ENCODE measurements at regions not wholly inside any gene's neighbourhood (a gene's known extent, or its start where the extent isn't known, plus 50 kb on each side); places are given as distances from the start of the nearest gene placed in this dataset.

GRCh38 chr1:83725735-83726360 is 273.1 kb downstream of the TTLL7 start:
- Mint-ChIP-seq H3K4me1 (ENCODE audit: low read depth) (no peaks in the 10 kb centered on the region), H3K27me3 (ENCODE audit: low read depth) (no peaks in the 10 kb centered on the region)

DNA sequence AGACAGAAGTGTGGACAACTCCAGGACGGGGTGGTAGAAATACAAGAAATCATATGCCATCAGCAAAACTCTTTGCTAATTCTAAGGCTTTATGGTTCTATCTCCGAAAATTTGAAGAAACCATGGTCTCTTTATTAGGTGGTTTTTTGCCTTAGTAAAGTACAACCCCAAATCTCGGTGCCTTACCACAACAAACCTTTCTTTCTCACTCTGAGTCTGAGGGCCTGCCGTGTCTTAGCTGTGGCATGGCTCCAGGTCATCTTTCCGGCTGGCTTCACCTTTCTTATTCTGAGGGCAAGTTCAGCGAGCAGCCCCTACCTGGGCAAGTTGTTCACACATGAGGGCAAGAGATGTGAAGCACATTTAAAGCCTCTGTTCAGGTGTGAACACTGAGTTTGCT is 280.6 kb downstream of the TTLL7 start:
- Mint-ChIP-seq H3K27me3 (ENCODE audit: low read depth) (no peaks in the 10 kb centered on the region), H3K36me3 (ENCODE audit: low read depth) (no peaks in the 10 kb centered on the region), H3K9me3 (no peaks in the 10 kb centered on the region), H3K27ac (no peak overlapping the region), H3K4me1 (ENCODE audit: low read depth) (no peaks in the 10 kb centered on the region), H3K4me3 (no peak overlapping the region)

More at GRCh38 chr1:83725735-83726360, 273.1 kb downstream of the TTLL7 start:
- no peaks in the 10 kb centered on the region for H3K9me3 Mint-ChIP-seq
- H3K27ac Mint-ChIP-seq: no peak overlapping the region
- H3K36me3 Mint-ChIP-seq (ENCODE audit: low read depth): no peaks in the 10 kb centered on the region
- no peak overlapping the region for H3K4me3 Mint-ChIP-seq

GRCh38 chr1:83717785-83718184 is 281.1 kb downstream of the TTLL7 start:
- no peaks in the 10 kb centered on the region for H3K9me3 Mint-ChIP-seq
- H3K4me3 Mint-ChIP-seq: no peak overlapping the region
- no peaks in the 10 kb centered on the region for H3K27me3 Mint-ChIP-seq (ENCODE audit: low read depth)
- no peaks in the 10 kb centered on the region for H3K36me3 Mint-ChIP-seq (ENCODE audit: low read depth)
- H3K27ac Mint-ChIP-seq: no peak overlapping the region
- H3K4me1 Mint-ChIP-seq (ENCODE audit: low read depth): no peaks in the 10 kb centered on the region

DNA sequence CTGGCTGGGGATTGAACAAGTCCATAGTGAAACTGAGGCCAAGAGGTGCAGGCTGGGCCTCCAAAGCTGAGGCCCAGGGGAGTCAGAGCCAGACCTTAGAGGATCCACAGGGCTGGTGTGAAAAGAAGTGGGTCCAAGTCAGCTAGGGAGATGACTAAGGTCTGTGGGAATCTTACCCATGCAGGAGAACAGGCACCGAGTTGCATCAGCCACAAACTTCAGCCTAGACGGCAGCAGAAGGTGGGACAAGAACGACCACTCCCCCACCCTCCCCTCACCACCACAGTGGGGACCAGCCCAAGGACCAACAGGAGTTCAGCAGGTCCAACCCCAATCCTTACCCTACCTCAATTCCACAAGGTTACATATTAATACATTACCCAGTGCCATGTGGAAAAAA is 282.3 kb downstream of the TTLL7 start:
- Mint-ChIP-seq H3K27me3 (ENCODE audit: low read depth) (no peaks in the 10 kb centered on the region), H3K9me3 (no peaks in the 10 kb centered on the region), H3K27ac (no peak overlapping the region), H3K4me1 (ENCODE audit: low read depth) (no peaks in the 10 kb centered on the region), H3K36me3 (ENCODE audit: low read depth) (no peaks in the 10 kb centered on the region), H3K4me3 (no peak overlapping the region)

GRCh38 chr1:83715550-83715949 is 283.4 kb downstream of the TTLL7 start:
- Mint-ChIP-seq H3K27me3 (ENCODE audit: low read depth) (no peaks in the 10 kb centered on the region), H3K4me3 (no peak overlapping the region)

GRCh38 chr1:83709662-83710061 is 289.3 kb downstream of the TTLL7 start:
- no peak overlapping the region for H3K27ac Mint-ChIP-seq
- no peaks in the 10 kb centered on the region for H3K4me1 Mint-ChIP-seq (ENCODE audit: low read depth)
- no peaks in the 10 kb centered on the region for H3K9me3 Mint-ChIP-seq
- H3K36me3 Mint-ChIP-seq (ENCODE audit: low read depth): no peaks in the 10 kb centered on the region
- H3K4me3 Mint-ChIP-seq: no peak overlapping the region
- H3K27me3 Mint-ChIP-seq (ENCODE audit: low read depth): no peaks in the 10 kb centered on the region

More at GRCh38 chr1:83715550-83715949, 283.4 kb downstream of the TTLL7 start:
- H3K36me3 Mint-ChIP-seq (ENCODE audit: low read depth): no peaks in the 10 kb centered on the region
- H3K27ac Mint-ChIP-seq: no peak overlapping the region
- H3K9me3 Mint-ChIP-seq: no peaks in the 10 kb centered on the region
- no peaks in the 10 kb centered on the region for H3K4me1 Mint-ChIP-seq (ENCODE audit: low read depth)

DNA sequence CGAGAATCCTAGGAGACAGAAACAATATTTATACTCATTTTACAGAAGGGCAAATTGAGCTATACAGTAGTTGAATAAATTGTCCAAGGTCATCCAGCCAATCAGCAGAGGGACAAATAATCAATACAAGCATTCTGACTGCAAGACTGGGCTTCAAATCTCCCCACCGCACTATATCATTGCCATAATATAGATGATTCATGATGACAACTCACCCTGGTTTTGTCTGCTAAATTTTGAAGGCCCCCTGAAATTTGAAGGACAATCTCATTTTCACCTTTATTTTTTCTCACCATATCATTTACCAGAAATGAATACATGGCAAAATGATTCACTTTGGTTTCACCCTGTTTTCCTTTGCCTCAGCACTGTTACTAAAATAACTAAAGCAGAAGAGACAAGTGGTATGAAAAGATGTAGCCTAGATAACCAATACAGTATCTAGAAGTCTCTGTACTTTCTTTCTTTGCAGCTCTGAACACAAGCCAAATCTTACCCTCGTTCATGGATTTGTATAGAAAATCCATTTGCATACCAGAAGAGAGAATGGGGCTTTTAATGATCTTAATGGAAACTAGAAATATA is 292.5 kb downstream of the TTLL7 start:
- no peaks in the 10 kb centered on the region for H3K4me1 Mint-ChIP-seq (ENCODE audit: low read depth)
- H3K36me3 Mint-ChIP-seq (ENCODE audit: low read depth): no peaks in the 10 kb centered on the region
- no peaks in the 10 kb centered on the region for H3K27me3 Mint-ChIP-seq (ENCODE audit: low read depth)
- no peak overlapping the region for H3K4me3 Mint-ChIP-seq
- H3K27ac Mint-ChIP-seq: no peak overlapping the region
- no peaks in the 10 kb centered on the region for H3K9me3 Mint-ChIP-seq

DNA sequence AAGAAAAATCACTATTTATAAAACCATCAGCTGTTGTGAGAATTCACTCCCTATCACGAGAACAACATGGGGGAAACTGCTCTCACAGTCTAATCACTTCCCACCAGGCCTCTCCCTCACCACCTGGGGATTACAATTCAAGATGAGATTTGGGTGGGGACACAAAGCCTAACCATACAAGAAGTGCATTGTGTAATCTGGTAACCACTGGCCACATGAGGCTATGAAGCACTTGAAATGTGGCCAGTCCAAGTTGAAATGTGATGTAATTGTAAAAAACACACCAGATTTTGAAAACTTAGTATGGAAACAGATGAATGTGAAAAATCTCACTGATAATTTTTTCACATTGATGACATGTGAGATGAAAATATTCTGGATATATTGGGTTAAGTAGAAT is 293.8 kb downstream of the TTLL7 start:
- Mint-ChIP-seq H3K27ac (no peak overlapping the region), H3K36me3 (ENCODE audit: low read depth) (no peaks in the 10 kb centered on the region), H3K27me3 (ENCODE audit: low read depth) (no peaks in the 10 kb centered on the region), H3K4me1 (ENCODE audit: low read depth) (no peaks in the 10 kb centered on the region), H3K4me3 (no peak overlapping the region), H3K9me3 (no peaks in the 10 kb centered on the region)

DNA sequence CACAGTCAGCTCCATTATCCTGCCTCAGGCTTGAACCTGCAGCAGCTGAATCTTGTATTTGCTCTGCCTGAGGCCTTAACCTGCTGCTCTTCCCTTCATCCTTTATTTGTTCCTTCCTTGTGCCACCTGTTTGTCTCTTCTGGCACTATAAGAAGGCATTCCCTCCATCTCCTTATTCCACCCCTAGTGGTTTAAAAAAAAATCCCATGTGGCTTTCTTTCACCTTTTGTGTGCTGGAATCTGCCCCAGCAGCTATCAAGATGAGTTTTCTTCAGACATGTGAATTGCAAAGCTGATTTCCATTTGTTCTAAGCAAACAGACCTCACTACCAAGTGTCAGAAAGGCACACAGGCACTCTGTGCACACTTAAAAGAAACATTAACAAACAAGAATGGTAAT is 294.6 kb downstream of the TTLL7 start:
- H3K4me3 Mint-ChIP-seq: no peak overlapping the region
- peaks cover 1% of the 10 kb centered on the region for H3K36me3 Mint-ChIP-seq (ENCODE audit: low read depth)
- peaks cover 2% of the 10 kb centered on the region for H3K9me3 Mint-ChIP-seq
- H3K4me1 Mint-ChIP-seq (ENCODE audit: low read depth): no peaks in the 10 kb centered on the region
- H3K27ac Mint-ChIP-seq: no peak overlapping the region
- no peaks in the 10 kb centered on the region for H3K27me3 Mint-ChIP-seq (ENCODE audit: low read depth)

DNA sequence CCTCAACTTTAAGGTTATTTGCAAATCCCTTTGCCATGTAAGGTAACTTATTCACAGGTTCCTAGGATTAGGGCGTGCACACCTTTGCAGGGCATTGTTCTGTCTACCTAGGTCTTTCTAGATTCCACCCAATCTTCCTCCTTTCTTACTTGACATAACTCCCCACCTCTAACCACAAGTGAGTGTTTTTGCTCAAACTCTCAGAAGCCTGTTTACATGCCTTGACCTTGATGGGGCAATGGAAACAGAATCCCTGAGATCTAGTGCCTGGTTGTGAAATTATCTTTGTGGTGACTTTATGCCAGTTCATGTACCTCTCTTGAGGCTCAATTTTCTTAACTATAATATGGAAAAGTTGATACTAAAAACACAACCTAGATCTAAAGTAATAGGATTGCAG is 296.6 kb downstream of the TTLL7 start:
- H3K4me1 Mint-ChIP-seq (ENCODE audit: low read depth): no peaks in the 10 kb centered on the region
- peaks cover 9% of the 10 kb centered on the region for H3K9me3 Mint-ChIP-seq
- H3K4me3 Mint-ChIP-seq: no peak overlapping the region
- H3K27ac Mint-ChIP-seq: no peak overlapping the region
- H3K36me3 Mint-ChIP-seq (ENCODE audit: low read depth): peaks cover 2% of the 10 kb centered on the region
- no peaks in the 10 kb centered on the region for H3K27me3 Mint-ChIP-seq (ENCODE audit: low read depth)

GRCh38 chr1:83701355-83701754 is 297.6 kb downstream of the TTLL7 start:
- Mint-ChIP-seq H3K36me3 (ENCODE audit: low read depth) (peaks cover 2% of the 10 kb centered on the region), H3K9me3 (peaks cover 9% of the 10 kb centered on the region), H3K27me3 (ENCODE audit: low read depth) (no peaks in the 10 kb centered on the region), H3K27ac (no peak overlapping the region), H3K4me1 (ENCODE audit: low read depth) (no peaks in the 10 kb centered on the region), H3K4me3 (no peak overlapping the region)

- Mint-ChIP-seq H3K36me3 (ENCODE audit: low read depth) (peaks cover 2% of the 10 kb centered on the region), H3K27me3 (ENCODE audit: low read depth) (no peaks in the 10 kb centered on the region), H3K27ac (no peak overlapping the region), H3K4me3 (no peak overlapping the region), H3K9me3 (peaks cover 9% of the 10 kb centered on the region), H3K4me1 (ENCODE audit: low read depth) (no peaks in the 10 kb centered on the region)
These were observed 300.3 kb downstream of the TTLL7 start for GRCh38 chr1:83698644-83699043.

GRCh38 chr1:83697961-83698360 is 301.0 kb downstream of the TTLL7 start:
- H3K27me3 Mint-ChIP-seq (ENCODE audit: low read depth): peaks cover under 1% of the 10 kb centered on the region
- H3K4me3 Mint-ChIP-seq: no peak overlapping the region
- H3K27ac Mint-ChIP-seq: no peak overlapping the region
- peaks cover 2% of the 10 kb centered on the region for H3K4me1 Mint-ChIP-seq (ENCODE audit: low read depth)
- H3K36me3 Mint-ChIP-seq (ENCODE audit: low read depth): peaks cover 2% of the 10 kb centered on the region
- H3K9me3 Mint-ChIP-seq: peaks cover 9% of the 10 kb centered on the region

GRCh38 chr1:83697220-83697619 is 301.7 kb downstream of the TTLL7 start:
- peaks cover 8% of the 10 kb centered on the region for H3K4me1 Mint-ChIP-seq (ENCODE audit: low read depth)
- no peak overlapping the region for H3K27ac Mint-ChIP-seq
- peaks cover 8% of the 10 kb centered on the region for H3K27me3 Mint-ChIP-seq (ENCODE audit: low read depth)
- no peak overlapping the region for H3K4me3 Mint-ChIP-seq
- peaks cover 2% of the 10 kb centered on the region for H3K36me3 Mint-ChIP-seq (ENCODE audit: low read depth)
- H3K9me3 Mint-ChIP-seq: peaks cover 9% of the 10 kb centered on the region

DNA sequence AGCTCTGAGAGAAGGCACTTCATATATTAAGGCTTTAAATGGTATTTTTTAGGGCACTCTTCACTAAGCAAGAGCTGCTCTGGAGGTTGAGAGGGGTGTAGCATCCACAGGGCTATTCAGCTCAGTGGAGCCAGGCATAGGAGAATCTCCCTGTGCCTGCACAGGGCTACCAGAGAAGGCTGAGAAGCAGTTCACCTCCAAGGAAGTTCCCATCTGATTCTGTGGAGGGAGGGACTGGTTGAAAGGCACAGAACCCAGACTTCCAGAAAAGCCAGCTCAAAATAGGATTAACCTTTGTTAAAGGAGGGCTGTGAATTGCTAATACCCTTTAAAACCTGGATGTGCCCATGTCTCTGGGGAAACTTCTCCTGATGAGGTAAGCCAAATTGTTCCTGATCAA is 304.5 kb downstream of the TTLL7 start:
- Mint-ChIP-seq H3K27me3 (ENCODE audit: low read depth) (peaks cover 9% of the 10 kb centered on the region), H3K9me3 (peaks cover 14% of the 10 kb centered on the region), H3K36me3 (ENCODE audit: low read depth) (peaks cover 2% of the 10 kb centered on the region), H3K27ac (no peak overlapping the region), H3K4me1 (ENCODE audit: low read depth) (peaks cover 8% of the 10 kb centered on the region), H3K4me3 (no peak overlapping the region)

Measured in T-helper 1 cell treated with Interleukin-12 subunit alpha and Interleukin-12 subunit beta and Interleukin-4 antibody, amounts not matched to agents 30 μg/mL and 1 μg/mL, for 36 hours (primary cell).